GM21576 (cell line): ENCODE measurements at regions not wholly inside any gene's neighbourhood (a gene's known extent, or its start where the extent isn't known, plus 50 kb on each side); places are given as distances from the start of the nearest gene placed in this dataset.

Experiments used
- ATAC-seq: cut with Tn5 transposase; IDR thresholded peaks from one replicate; pipeline ENCODE4 v1.9.1; 2021; ENCODE audit warnings: mild to moderate bottlenecking, moderate library complexity; ENCODE audit not compliant: unreplicated experiment

DNA sequence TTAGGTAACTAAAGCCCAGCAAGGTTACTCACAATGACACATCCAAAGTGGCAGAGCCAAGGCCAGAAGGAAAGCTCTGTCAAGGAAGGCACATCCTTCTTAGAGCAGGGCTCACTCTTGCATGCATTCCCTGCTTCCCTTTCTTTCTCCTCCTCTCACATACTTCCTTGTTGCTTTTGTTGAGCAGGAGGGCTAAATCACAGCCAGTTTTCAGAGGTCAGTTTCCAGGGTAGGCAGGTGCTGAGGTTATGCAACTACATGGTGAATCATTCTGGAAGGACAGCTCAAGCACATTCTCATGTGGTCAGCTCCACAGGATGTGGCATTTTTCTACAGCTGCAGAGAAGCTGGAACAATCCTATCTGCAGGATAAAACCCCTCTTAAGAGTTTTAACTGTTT, 275.6 kb downstream of the ZNF621 start:
- no peak for ATAC-seq

DNA sequence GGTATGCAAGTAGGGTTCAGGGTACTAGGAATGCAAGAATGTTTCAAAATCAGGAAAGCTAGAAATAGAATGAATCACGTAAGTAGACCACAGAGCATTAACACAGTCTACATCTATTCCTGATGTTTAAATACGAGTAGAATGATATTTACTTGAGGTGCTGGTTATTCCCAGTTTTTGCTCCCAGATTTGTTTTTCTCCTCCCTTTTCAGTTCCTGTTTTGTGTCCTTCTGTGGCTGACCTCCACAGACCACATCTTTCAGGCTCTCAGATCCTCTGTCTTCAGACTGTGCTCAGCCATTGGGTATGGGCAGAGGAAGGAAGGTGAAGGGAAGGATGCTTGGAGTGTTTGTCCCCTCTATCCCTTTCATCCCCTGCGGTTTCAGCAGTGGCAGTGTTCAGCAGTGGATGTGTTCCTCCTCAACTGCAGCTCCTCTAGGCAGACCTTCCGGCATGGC, 276.6 kb downstream of the ZNF621 start:
- no peak for ATAC-seq

DNA sequence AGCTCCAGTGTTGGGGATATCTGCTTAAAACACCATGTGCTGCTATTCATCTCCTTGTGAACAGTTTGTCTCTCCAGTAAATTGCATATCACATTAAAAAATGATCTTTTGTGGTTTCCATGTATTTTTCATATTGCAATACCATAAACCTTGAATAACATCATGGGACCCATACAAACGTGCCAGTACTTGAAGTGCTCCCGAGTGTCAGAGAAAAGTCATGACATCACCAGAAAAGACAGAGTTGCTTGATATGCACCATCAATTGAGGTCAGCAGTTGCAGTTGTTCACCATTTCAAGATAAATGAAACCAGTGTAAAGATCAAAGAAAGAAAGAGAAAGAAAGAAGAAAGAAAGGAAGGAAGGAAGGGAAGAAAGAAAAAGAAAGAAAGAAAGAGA, 278.6 kb downstream of the ZNF621 start:
- ATAC-seq = no peak

DNA sequence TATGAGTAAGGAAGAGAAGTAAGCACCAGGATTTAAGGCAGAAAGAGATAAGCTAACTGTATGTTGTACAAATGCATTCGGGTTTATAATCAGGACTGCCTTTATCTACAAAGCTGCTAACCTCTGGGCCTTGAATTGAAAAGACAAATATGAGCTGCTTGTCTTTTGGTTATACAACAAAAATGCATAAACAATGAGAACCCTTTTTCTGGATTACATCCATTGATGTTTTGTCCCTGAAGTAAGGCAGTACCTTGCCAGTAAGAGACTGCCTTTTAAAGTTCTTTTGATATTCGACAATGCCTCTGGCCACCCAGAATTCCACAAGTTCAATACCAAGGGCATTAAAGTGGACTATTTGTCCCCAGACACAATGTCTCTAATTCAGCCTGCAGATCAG, 280.7 kb downstream of the ZNF621 start:
- ATAC-seq = no peak

DNA sequence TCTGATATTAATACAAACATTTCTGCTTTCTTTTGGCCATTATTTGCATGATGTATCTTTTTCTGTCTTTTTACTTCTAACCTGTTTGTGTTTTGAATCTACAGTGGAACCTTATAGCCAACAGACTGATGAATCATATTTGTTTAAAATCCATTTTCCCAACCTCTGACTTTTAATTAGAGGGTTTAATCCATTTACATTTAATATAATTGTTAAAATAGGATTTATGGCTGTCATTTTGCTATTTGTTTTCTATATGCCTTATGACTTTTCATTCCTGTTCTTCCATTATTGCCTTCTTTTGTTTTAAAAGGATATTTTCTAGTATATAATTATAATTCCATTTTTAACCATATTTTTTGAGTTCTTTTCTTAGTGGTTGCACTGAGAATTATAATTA, 286.1 kb downstream of the ZNF621 start:
- ATAC-seq = no peak

DNA sequence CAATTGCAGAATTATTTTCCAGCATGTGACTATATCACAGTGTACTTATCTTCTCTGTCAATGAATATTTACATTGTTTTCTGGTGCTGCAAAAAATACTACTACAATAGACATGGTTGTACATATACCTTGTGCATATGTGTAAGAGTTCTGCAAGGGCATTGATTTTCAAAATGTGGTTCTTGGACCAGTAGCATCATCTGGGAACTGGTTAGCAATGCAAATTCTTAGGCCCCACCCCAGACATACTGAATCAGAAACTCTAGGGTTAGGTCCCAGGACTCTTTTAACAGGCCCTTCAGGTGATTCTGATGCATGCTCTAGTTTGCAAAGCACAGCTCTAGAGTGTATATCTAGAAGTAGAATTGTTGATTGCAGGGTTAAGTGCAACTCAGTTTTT, 292.3 kb downstream of the ZNF621 start:
- no peak for ATAC-seq

DNA sequence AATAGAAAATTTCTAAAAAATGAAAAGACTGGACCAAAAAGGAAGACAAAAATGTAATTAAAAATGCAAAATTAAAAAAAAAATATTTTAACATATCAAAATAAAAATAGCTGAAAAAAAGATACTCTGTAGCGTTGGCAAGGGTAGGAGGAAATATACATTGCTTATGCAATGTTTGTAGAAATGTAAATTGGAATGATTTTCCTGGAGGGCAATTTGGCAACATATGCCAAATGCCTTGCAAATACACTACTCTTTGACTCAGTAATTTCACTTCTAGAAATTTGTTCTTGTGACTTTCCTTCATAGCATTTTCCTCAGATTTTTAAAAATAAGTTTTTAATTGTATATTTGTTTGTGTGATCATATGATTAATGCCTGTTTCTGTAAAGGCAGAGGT, 296.6 kb downstream of the ZNF621 start:
- ATAC-seq = no peak

DNA sequence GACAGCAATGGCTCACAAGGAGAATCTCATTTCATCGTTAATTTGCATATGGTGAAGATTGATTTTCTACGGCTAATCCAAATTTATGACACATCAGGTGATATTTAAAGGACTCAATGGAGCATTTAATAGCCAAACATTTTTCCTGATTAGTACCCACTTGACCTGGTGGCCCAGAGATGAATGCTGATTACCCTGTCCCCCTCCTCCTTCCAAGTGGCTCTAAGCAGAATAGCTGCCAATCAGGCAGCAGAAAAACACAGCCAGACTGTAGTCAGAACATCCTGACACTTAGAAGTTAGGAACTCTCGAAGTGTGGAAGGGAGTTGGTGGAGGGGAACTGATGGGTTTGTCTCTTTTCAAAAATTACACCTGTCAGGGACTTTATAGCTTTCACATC, 302.5 kb downstream of the ZNF621 start:
- no peak for ATAC-seq

DNA sequence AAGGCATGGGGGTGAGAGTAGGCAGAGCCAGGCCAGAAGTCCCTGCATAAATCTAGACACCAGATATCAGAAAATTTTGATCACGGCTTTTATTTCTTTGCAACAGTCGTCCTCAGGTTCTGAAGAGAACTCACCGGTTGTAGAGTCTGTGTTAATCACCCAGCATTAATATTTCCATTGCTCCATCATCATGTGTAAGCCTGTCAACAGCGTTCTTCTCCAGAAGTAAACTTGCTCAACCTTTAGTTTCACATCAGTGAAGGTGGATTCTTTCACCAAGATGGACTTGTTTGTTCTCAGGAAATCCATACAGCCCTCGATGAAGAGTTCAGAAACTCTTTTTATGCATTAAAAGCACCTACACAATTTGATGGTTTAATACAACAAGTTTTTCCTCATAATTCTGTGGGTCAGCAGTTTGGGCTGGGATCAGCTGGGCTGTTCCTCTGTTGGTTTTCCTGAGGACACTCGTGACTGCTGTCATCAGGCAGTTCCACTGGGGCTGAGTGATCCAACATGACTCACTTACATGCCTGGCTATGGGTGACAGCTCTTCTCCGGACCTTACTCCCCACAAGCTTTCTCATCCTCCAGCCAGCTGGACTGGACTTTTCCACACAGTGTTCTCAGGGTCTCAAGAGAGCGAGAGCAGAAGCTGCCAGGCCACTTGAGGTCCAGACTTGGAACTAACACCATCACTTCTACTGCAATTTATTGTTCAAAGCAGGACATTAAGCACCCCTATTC, 303.4 kb downstream of the ZNF621 start:
- ATAC-seq = no peak

DNA sequence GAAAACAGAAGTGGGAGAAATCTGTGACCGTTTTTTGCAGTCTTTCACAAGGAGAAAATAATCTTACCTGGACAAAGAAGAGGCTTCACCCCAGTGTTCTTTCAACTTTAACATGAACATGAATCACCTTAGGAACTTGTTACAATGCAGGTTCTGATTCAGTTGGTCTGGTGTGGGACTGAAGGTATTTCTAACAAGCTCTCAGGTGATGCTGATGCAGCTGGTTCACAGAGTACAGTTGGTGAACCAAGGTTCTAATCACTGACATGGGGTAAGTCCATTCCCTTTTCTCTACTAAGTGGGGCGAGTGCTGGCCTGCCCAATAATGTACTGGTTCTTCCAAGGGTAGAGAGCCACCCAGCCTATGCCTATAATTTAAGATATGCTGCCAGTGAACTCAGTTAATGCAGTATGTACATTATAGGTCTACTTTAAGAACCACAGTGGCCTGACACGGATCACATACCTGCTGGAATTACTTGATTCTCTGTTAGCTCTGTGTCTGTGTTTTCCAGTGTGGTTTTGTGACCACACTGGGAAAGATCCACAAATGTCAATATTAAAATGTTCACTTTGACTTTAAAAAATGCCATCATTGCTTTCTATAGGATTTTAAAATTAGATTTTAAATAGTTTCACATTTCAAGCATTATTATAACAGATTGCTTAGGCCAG, 304.1 kb downstream of the ZNF621 start:
- ATAC-seq = no peak

DNA sequence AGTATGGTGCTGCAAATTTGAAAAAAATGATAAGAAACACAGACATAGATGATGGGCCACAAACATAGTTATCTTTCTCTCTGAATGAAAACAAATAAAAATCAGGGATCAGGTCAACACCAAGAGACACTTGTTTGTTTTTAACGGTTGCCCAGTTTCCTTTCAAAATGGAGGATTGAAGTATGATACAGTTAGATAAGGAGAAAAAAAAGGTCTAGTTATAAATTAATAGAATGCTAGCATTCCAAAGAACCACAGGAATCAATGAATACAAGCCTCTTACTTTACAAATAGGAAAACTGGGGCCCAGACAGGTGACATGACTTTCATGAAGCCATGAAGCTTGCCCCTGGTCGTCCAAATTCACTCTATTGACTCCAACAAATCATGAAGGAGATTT, 305.1 kb downstream of the ZNF621 start:
- no peak for ATAC-seq

DNA sequence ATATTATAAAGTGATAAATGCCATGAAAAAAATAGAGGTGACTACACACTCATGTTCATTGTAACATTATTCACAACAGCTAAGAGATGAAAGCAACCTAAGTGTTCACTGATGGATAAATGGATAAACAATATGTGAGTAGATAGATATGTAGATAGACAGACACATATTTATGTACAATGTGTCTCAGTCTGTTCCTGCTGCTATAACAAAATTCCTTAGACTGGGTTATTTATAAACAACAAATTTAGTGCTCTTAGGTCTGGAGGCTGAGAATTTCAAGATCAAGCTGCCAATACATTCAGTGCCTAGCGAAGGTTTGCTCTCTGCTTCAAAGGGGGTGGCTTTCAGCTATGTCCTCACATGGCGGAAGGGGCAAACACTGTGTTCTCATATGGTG, 312.5 kb downstream of the ZNF621 start:
- no peak for ATAC-seq

DNA sequence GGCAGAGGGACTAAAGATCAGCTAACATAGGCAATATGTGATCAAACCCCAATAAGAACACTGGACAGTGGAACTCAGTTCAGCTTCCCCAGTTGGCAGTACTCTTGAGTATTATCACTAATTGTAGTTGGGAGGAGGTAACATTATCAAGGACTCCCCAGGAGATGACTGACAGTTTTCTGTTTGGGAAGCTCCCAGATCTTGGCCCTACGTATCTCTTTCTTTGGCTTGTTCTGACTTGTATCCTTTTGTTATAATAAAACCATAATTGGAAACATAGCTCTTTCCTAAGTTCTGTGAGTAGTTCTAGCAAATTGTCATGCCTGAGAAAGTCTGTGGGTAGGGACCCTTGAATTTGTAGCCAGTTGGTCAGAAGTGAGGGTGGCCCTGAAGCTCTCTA, 316.4 kb downstream of the ZNF621 start:
- no peak for ATAC-seq

DNA sequence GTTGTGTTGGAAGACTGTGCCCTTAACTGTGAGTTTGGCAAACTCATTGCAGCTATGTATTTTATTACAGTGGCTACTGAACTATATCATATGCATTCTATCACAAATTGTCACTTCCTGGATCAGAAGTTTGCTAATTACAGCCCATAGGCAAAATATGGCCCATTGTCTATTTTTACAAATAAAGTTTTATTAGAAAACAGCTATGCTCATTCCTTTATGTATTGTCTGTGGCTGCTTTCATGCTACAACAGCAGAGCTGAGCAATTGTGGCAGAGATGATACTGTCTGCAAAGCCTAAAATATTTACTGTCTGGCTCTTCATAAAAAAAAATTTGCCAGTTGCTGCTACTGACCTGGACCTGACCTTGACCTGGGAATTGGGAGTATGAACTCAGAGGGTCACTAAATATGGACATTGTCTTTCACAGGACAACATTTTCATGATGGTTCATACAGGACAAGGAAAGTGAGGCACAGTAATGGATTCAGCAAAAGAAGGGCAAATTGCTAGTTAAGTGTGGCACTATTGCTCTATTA, 316.9 kb downstream of the ZNF621 start:
- ATAC-seq = no peak

DNA sequence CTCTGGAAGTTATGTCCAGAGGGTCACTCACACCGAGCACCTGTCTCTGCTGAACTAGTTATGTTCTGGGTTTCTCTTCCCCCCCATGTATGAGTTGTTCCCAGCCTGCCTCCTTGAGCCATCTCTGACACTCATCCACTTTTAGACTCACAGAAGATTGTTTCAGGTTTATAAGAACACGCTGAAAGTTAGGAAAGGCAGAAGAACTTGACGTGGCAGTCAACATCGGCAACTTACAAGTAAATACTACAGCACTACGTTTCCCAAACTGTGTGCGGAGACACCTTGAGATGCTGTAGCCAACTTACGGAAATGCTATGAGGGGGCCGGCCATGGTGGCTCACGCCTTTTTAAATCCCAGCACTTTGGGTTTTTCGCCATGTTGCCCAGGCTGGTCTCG, 318.0 kb downstream of the ZNF621 start:
- no peak for ATAC-seq

DNA sequence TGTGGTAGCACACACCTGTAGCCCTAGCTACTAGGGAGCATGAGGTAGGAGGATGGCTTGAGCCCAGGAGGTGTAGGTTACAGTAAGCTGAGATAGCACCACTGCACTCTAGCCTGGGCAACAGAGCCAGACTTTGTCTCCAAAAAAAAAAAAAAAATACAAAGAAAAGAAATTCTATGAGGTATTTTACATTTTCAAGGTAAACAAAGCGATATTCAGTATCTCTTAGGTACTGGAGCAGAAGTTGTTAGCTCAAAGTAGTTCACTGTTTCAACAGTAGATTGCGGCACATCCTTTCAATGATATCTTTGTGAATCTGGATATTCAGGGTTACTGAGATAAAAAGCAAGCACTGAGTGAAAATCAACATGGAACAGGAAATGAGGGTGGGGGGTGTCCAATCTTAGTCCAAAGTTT, 318.5 kb downstream of the ZNF621 start:
- ATAC-seq = no peak

DNA sequence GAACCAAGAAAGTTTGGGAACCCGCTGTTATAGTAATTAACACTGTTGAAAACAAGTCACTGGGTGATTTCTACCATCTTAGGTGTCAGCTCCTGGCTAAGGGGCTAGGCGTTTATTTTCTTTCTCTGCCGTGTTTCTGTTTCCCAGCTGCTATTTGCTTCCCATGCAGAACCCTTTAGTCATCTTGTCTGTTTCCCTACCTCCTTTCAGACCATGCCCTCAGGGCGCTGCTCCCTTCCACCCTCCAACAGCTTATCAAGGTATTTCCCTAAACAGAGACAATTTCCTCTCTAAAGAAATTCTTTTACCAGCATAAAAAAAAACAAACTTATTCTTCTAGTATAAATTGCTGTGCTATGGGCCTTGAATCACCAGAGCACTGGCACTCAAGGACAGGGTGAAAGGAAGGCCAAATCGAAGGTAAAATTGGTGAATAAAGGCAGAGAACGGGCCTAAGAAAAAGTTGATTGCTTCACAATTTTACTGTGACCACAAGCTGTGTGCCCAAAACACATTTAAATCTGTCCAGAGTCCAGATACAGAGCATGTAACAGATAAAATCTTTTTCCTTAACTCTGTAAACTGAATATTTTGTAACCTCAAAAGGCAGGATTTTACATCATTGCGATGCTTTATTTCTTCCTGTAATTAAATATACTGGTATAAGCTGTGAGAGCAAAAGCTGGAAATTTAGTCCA, 319.2 kb downstream of the ZNF621 start:
- no peak for ATAC-seq

DNA sequence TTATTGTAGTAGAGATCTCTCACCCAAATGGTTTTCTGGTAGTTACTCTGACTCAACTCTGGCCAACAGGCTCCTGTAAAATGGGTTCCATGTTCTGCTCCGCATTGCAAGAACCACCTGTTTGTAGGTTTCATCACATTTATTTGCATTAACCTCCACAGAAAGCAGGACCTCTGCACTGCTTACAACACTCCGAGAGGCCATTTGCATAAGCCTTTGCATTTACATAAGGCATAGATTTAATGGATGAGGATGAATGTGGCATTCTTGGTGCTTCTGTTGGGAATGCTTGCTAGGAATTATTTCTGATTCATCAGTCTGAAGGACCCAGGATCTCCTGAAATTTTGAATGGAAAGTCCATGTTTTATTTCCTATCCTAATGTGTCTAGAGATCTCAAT, 320.1 kb downstream of the ZNF621 start:
- no peak for ATAC-seq

DNA sequence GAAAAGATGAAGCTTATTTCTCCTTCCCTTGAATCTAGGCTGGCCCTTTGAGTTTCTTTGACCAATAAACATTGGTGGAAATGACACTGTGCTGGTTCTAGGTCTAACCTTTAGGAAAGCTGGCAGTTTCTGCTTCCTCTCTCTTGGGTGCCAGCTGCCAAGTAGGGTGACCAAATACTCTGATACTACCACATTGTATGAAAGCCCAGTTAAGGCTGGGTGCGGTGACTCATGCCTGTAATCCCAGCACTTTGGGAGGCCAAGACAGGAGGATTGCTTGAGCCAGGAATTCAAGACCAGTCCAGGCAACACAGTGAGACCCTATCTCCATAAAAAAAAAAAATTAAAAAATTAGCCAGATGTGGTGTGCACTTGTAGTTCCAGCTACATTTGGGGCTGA, 320.7 kb downstream of the ZNF621 start:
- ATAC-seq = no peak

DNA sequence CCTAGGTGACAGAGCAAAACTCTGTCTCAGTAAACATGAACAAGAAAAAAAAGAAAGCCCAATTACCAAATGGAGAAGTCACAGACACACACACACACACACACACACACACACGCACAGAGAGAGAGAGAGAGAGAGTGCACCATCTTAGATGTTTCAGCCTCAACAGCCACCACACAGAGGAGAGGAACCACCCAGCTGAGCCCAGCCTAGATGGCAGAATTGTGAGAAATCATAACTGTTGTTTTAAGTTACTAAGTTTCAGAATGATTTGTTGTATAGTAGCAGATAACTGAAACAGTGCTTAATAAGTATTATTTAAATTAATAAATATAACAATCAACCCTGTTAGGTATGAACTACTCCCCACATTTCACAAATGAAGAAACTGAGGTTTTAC, 321.2 kb downstream of the ZNF621 start:
- no peak for ATAC-seq

DNA sequence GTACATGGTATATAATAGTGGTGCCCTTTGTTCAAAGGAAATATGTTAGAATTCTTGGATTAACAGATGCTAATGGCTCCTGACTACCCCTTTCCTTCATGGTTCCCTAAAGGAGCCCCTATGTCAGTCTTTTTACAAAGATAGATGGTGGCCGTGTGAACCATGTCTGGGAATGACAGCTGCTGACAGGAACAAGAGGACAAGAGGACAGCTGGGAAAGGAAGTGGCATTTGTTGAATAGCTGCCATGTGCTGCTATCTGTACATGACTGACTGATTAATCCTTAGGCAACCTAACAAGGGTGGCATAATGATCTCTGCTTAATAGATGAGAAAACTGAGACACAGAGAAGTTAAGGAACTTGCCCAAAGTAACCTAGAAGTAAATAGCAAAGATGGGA, 321.7 kb downstream of the ZNF621 start:
- no peak for ATAC-seq

DNA sequence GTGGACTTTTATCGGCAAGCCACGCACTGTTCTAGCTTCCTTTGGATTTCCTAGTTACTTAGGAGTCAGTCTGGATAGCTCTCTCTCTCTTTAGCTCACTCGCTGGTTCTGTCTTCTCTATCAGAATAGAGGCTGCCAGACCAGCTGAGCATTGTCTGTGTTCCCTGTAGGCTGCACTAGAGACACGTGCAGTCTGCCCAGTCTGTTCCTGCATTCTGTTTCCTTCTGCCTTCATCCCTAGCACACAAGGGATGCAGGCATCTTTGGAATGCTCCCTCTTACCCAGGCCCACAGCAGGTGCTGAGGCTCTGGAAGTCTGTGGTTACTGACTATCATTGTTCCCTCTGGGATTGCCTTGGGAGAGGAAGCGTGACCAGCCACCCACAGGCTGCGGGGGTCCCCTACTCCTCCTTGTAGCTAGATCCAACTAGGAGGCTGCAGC, 322.8 kb downstream of the ZNF621 start:
- no peak for ATAC-seq
